ENCODE measurements at regions not wholly inside any gene's neighbourhood (a gene's known extent, or its start where the extent isn't known, plus 50 kb on each side); places are given as distances from the start of the nearest gene placed in this dataset.

GRCh38 chr2:58913082-58913726 lies 672.1 kb upstream of the FANCL start:
- Histone ChIP-seq H3K9ac (ENCODE audit: low read length) (no peak overlapping the region), H3K4me1 (ENCODE audit: low read length) (no peaks in the 10 kb centered on the region), H2AFZ (ENCODE audit: low read length) (no peak overlapping the region), H3K27me3 (replicated peaks; ENCODE audit: insufficient read depth, low read length) (no peaks in the 10 kb centered on the region), H3K9me2 (replicated peaks; ENCODE audit: insufficient read depth, low read length) (no peaks in the 10 kb centered on the region), H3K9me3 (replicated peaks; ENCODE audit: insufficient read depth, low read length) (no peaks in the 10 kb centered on the region), H3K27ac (ENCODE audit: low read length) (no peak overlapping the region), H3F3A (ENCODE audit: insufficient read depth, low read length) (no peaks in the 10 kb centered on the region), H3K4me3 (ENCODE audit: low read length) (no peak overlapping the region), H3K36me3 (replicated peaks; ENCODE audit: insufficient read depth, low read length) (no peaks in the 10 kb centered on the region), H4K20me1 (ENCODE audit: insufficient read depth, low read length) (no peaks in the 10 kb centered on the region), H3K79me2 (ENCODE audit: low read length) (no peaks in the 10 kb centered on the region), H3K4me2 (ENCODE audit: low read depth, low read length) (no peak overlapping the region)
- TF ChIP-seq EZH2phosphoT487 (IDR thresholded peaks at IDR 0.05; ENCODE audit: low read length) = no peak
- TF ChIP-seq, protein P1, sequence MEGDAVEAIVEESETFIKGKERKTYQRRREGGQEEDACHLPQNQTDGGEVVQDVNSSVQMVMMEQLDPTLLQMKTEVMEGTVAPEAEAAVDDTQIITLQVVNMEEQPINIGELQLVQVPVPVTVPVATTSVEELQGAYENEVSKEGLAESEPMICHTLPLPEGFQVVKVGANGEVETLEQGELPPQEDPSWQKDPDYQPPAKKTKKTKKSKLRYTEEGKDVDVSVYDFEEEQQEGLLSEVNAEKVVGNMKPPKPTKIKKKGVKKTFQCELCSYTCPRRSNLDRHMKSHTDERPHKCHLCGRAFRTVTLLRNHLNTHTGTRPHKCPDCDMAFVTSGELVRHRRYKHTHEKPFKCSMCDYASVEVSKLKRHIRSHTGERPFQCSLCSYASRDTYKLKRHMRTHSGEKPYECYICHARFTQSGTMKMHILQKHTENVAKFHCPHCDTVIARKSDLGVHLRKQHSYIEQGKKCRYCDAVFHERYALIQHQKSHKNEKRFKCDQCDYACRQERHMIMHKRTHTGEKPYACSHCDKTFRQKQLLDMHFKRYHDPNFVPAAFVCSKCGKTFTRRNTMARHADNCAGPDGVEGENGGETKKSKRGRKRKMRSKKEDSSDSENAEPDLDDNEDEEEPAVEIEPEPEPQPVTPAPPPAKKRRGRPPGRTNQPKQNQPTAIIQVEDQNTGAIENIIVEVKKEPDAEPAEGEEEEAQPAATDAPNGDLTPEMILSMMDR (IDR thresholded peaks at IDR 0.05; ENCODE audit: low read length) = no peak
- TF ChIP-seq EZH2 (optimal IDR thresholded peaks at IDR 0.05; ENCODE audit: low read depth, low read length) = no peak
- no peak for DNase-seq

- no peaks in the 10 kb centered on the region for H4K20me1 ChIP-seq (ENCODE audit: insufficient read depth, low read length)
- no peaks in the 10 kb centered on the region for H3K27me3 ChIP-seq (replicated peaks; ENCODE audit: insufficient read depth, low read length)
- H3K4me2 ChIP-seq (ENCODE audit: low read depth, low read length) = no peak overlapping the region
- H3K9me2 ChIP-seq (replicated peaks; ENCODE audit: insufficient read depth, low read length) = no peaks in the 10 kb centered on the region
- DNase-seq = no peak
- H3K79me2 ChIP-seq (ENCODE audit: low read length) = no peaks in the 10 kb centered on the region
- no peaks in the 10 kb centered on the region for H3K4me1 ChIP-seq (ENCODE audit: low read length)
- H3K27ac ChIP-seq (ENCODE audit: low read length) = no peak overlapping the region
- no peak overlapping the region for H3K9ac ChIP-seq (ENCODE audit: low read length)
- no peaks in the 10 kb centered on the region for H3F3A ChIP-seq (ENCODE audit: insufficient read depth, low read length)
- TF ChIP-seq, protein P1 (IDR thresholded peaks at IDR 0.05; ENCODE audit: low read length) = no peak
- no peak for TF ChIP-seq EZH2phosphoT487 (IDR thresholded peaks at IDR 0.05; ENCODE audit: low read length)
- TF ChIP-seq EZH2 (optimal IDR thresholded peaks at IDR 0.05; ENCODE audit: low read depth, low read length) = no peak
- H3K4me3 ChIP-seq (ENCODE audit: low read length) = no peak overlapping the region
- no peaks in the 10 kb centered on the region for H3K36me3 ChIP-seq (replicated peaks; ENCODE audit: insufficient read depth, low read length)
- H3K9me3 ChIP-seq (replicated peaks; ENCODE audit: insufficient read depth, low read length) = no peaks in the 10 kb centered on the region
- H2AFZ ChIP-seq (ENCODE audit: low read length) = no peak overlapping the region
These were observed 670.8 kb upstream of the FANCL start for GRCh38 chr2:58911877-58912276.

DNA sequence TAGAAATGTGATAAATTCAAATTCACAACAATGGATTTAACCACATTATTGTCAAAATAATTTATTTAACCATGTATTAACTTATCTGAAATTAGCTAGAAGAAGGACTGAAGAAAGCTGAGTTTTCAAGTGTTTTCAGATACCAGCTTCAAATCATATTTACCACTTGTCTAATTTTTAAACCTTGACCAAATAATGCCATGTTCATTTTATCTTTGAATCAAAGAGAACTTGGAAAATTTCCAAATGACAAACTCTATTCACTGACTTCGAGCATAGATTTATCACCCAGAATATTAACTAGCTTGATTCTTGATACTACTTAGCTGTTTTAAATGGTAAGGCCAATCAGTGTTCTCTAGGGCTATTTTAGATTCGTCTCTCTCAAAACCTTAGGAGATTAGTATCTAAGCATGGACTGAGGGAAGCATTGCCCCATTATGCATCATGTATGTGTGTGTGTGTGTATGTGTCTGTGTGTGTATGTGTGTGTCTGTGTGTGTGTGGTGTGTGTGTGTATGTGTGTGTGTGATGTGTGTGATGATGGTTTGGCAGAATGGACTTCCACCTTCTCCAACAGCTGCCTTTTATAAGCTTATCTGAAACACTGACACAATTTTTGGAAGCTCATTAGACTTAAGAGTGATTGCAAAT lies 667.5 kb upstream of the FANCL start:
- TF ChIP-seq EZH2phosphoT487 (IDR thresholded peaks at IDR 0.05; ENCODE audit: low read length) (no peak), EZH2 (optimal IDR thresholded peaks at IDR 0.05; ENCODE audit: low read depth, low read length) (no peak)
- TF ChIP-seq, protein P1 (IDR thresholded peaks at IDR 0.05; ENCODE audit: low read length) = no peak
- no peaks in the 10 kb centered on the region for H3K27me3 ChIP-seq (replicated peaks; ENCODE audit: insufficient read depth, low read length)
- H3K9ac ChIP-seq (ENCODE audit: low read length) = no peak overlapping the region
- no peaks in the 10 kb centered on the region for H3K9me2 ChIP-seq (replicated peaks; ENCODE audit: insufficient read depth, low read length)
- no peaks in the 10 kb centered on the region for H3K79me2 ChIP-seq (ENCODE audit: low read length)
- H4K20me1 ChIP-seq (ENCODE audit: insufficient read depth, low read length) = no peaks in the 10 kb centered on the region
- H2AFZ ChIP-seq (ENCODE audit: low read length) = no peak overlapping the region
- H3K4me2 ChIP-seq (ENCODE audit: low read depth, low read length) = no peak overlapping the region
- H3K36me3 ChIP-seq (replicated peaks; ENCODE audit: insufficient read depth, low read length) = no peaks in the 10 kb centered on the region
- no peaks in the 10 kb centered on the region for H3K4me1 ChIP-seq (ENCODE audit: low read length)
- no peak overlapping the region for H3K4me3 ChIP-seq (ENCODE audit: low read length)
- H3F3A ChIP-seq (ENCODE audit: insufficient read depth, low read length) = no peaks in the 10 kb centered on the region
- no peaks in the 10 kb centered on the region for H3K9me3 ChIP-seq (replicated peaks; ENCODE audit: insufficient read depth, low read length)
- no peak overlapping the region for H3K27ac ChIP-seq (ENCODE audit: low read length)
- DNase-seq = no peak

Data from MM.1S (cell line).